ENCODE measurements at regions not wholly inside any gene's neighbourhood (a gene's known extent, or its start where the extent isn't known, plus 50 kb on each side); places are given as distances from the start of the nearest gene placed in this dataset.

DNA sequence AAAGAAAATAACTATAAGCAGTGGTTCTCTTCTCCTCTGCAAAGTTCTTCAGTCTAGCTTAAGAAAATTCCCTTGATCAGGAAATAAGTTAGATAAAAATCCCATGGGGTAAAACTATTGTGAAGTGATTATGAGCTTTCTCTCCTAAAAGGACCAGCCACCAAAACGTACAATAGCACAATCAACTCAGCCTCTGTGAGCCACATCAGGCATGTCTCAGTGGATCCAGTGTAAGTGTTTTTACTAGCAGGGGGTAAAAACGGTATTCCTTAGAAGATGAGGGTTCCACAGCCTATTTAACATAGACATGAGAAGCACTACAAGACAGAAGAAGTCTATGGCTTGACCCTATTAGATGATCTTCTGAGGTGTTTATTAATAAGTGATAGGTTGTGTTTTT lies 503.2 kb downstream of the PIK3C3 start:
- Histone ChIP-seq H3K27me3 (ENCODE audit: control insufficient read depth in 3 of 3, insufficient read depth in 3 of 3, low read depth in 1 of 3, low read length in 3 of 3) (peaks cover 0 to 3% (median 2%) of the 10 kb centered on the region in 3 experiments), H3K9me3 (replicated peaks in 1 of 2; ENCODE audit: control insufficient read depth in 2 of 2, insufficient read depth in 1 of 2, low read depth in 1 of 2, low read length in 2 of 2) (no peaks in the 10 kb centered on the region), H4K91ac (ENCODE audit: low read depth, low read length, poor library complexity) (no peak overlapping the region), H3K18ac (ENCODE audit: low read length) (no peak overlapping the region), H3K36me3 (replicated peaks in 1 of 2; ENCODE audit: control insufficient read depth in 2 of 2, insufficient read depth in 2 of 2, low read length in 2 of 2) (no peaks in the 10 kb centered on the region), H3K4me1 (ENCODE audit: control insufficient read depth in 2 of 2, insufficient read depth in 1 of 2, low read depth in 1 of 2, low read length in 2 of 2) (peaks cover 0 to 9% of the 10 kb centered on the region in 2 donors), H2BK15ac (ENCODE audit: low read length) (no peak overlapping the region), H3K4me3 (ENCODE audit: low read length in 2 of 2) (no peak overlapping the region), H2AFZ (ENCODE audit: low read length) (no peak overlapping the region), H2BK5ac (ENCODE audit: low read length) (no peak overlapping the region), H4K8ac (ENCODE audit: low read depth, low read length) (no peak overlapping the region), H3K9ac (ENCODE audit: low read depth, low read length, poor library complexity) (no peak overlapping the region), H3K4me2 (ENCODE audit: insufficient read depth, low read length, poor library complexity, severe bottlenecking) (no peak overlapping the region), H2AK5ac (ENCODE audit: low read depth, low read length) (no peak overlapping the region), H2BK12ac (ENCODE audit: low read length) (no peak overlapping the region), H2BK120ac (ENCODE audit: low read depth, low read length) (no peak overlapping the region), H3K27ac (replicated peaks; ENCODE audit: low read length) (no peak overlapping the region), H3K14ac (ENCODE audit: low read length) (no peak overlapping the region), H3K79me1 (ENCODE audit: low read depth, low read length) (no peaks in the 10 kb centered on the region), H3K4ac (ENCODE audit: low read length) (no peak overlapping the region), H3K23ac (ENCODE audit: low read depth, low read length, poor library complexity) (no peak overlapping the region)
- no CpG with 5 or more reads among the region's 2 CpGs for WGBS, 2 donors (ENCODE audit: extremely low coverage in 2 of 2, insufficient read length in 2 of 2, insufficient replicate concordance in 1 of 2)
- DNase-seq (ENCODE audit: low spot score): peak; percentile 17

DNA sequence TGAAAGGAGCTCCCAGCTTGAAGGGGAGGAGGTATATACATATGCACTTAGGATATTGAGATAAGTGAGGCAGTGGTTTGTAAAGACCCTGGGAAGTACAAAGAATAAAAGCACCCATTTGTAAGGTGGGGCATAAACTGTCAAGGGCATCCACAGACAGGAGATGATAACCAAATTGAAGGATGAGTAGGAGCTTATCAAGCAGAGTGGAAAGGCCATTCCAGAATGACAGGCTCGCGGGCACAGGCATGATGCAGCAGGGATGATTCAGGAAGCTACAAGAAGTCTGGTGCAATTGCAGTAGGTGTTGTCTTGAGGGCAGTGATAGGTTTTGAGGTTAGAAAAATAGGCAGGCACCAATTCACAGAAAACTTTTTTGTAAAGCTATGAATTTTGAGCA lies 504.8 kb downstream of the PIK3C3 start:
- H2AFZ ChIP-seq (ENCODE audit: low read length): no peak overlapping the region
- H3K14ac ChIP-seq (ENCODE audit: low read length): no peak overlapping the region
- H3K79me1 ChIP-seq (ENCODE audit: low read depth, low read length): no peaks in the 10 kb centered on the region
- H3K27me3 ChIP-seq (ENCODE audit: control insufficient read depth in 3 of 3, insufficient read depth in 3 of 3, low read depth in 1 of 3, low read length in 3 of 3): peaks cover 0 to 3% (median 2%) of the 10 kb centered on the region in 3 experiments
- H3K9ac ChIP-seq (ENCODE audit: low read depth, low read length, poor library complexity): no peak overlapping the region
- no peak overlapping the region for H3K27ac ChIP-seq (replicated peaks; ENCODE audit: low read length)
- H3K36me3 ChIP-seq (replicated peaks in 1 of 2; ENCODE audit: control insufficient read depth in 2 of 2, insufficient read depth in 2 of 2, low read length in 2 of 2): no peaks in the 10 kb centered on the region
- H4K91ac ChIP-seq (ENCODE audit: low read depth, low read length, poor library complexity): no peak overlapping the region
- peak overlapping the region in 1 of 2 donors; percentile 63 for H3K4me3 ChIP-seq (ENCODE audit: low read length in 2 of 2)
- H3K4ac ChIP-seq (ENCODE audit: low read length): no peak overlapping the region
- H2BK12ac ChIP-seq (ENCODE audit: low read length): no peak overlapping the region
- no peak for DNase-seq (ENCODE audit: low spot score)
- peaks cover 0 to 10% of the 10 kb centered on the region in 2 donors for H3K4me1 ChIP-seq (ENCODE audit: control insufficient read depth in 2 of 2, insufficient read depth in 1 of 2, low read depth in 1 of 2, low read length in 2 of 2)
- H2AK5ac ChIP-seq (ENCODE audit: low read depth, low read length): no peak overlapping the region
- H2BK15ac ChIP-seq (ENCODE audit: low read length): no peak overlapping the region
- H3K18ac ChIP-seq (ENCODE audit: low read length): no peak overlapping the region
- no peak overlapping the region for H2BK120ac ChIP-seq (ENCODE audit: low read depth, low read length)
- no CpG with 5 or more reads among the region's 2 CpGs for WGBS, 2 donors (ENCODE audit: extremely low coverage in 2 of 2, insufficient read length in 2 of 2, insufficient replicate concordance in 1 of 2)
- no peak overlapping the region for H4K8ac ChIP-seq (ENCODE audit: low read depth, low read length)
- H3K9me3 ChIP-seq (replicated peaks in 1 of 2; ENCODE audit: control insufficient read depth in 2 of 2, insufficient read depth in 1 of 2, low read depth in 1 of 2, low read length in 2 of 2): no peaks in the 10 kb centered on the region
- H3K23ac ChIP-seq (ENCODE audit: low read depth, low read length, poor library complexity): no peak overlapping the region
- H2BK5ac ChIP-seq (ENCODE audit: low read length): no peak overlapping the region
- no peak overlapping the region for H3K4me2 ChIP-seq (ENCODE audit: insufficient read depth, low read length, poor library complexity, severe bottlenecking)

DNA sequence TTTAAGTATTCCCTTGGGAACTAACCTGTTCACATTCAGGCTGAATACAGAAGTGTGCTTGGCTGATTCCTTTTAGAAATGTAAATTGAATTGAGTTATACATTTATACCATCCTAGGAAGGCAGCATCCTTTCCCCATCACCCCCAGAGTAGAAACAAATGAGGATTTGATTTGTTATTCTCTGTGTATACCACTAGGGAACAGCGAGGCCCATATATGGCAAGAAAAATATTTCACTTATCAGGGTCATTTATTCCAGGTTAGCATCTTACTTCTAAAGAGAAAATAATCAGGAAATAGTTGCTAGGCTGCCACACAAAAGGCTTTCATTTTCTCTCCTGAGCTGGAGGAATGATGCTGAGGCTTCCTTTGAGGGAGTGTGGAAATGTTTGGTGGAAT lies 516.9 kb downstream of the PIK3C3 start:
- no peak overlapping the region for H3K9ac ChIP-seq (ENCODE audit: low read depth, low read length, poor library complexity)
- no peaks in the 10 kb centered on the region for H3K9me3 ChIP-seq (replicated peaks in 1 of 2; ENCODE audit: control insufficient read depth in 2 of 2, insufficient read depth in 1 of 2, low read depth in 1 of 2, low read length in 2 of 2)
- H3K4me2 ChIP-seq (ENCODE audit: insufficient read depth, low read length, poor library complexity, severe bottlenecking): no peak overlapping the region
- H3K36me3 ChIP-seq (replicated peaks in 1 of 2; ENCODE audit: control insufficient read depth in 2 of 2, insufficient read depth in 2 of 2, low read length in 2 of 2): no peaks in the 10 kb centered on the region
- no peak overlapping the region for H4K91ac ChIP-seq (ENCODE audit: low read depth, low read length, poor library complexity)
- no peak for DNase-seq (ENCODE audit: low spot score)
- no peaks in the 10 kb centered on the region for H3K27me3 ChIP-seq (ENCODE audit: control insufficient read depth in 3 of 3, insufficient read depth in 3 of 3, low read depth in 1 of 3, low read length in 3 of 3)
- H2BK120ac ChIP-seq (ENCODE audit: low read depth, low read length): no peak overlapping the region
- no peak overlapping the region for H3K23ac ChIP-seq (ENCODE audit: low read depth, low read length, poor library complexity)
- no peaks in the 10 kb centered on the region for H3K79me1 ChIP-seq (ENCODE audit: low read depth, low read length)
- H3K14ac ChIP-seq (ENCODE audit: low read length): no peak overlapping the region
- H2BK15ac ChIP-seq (ENCODE audit: low read length): no peak overlapping the region
- H4K8ac ChIP-seq (ENCODE audit: low read depth, low read length): no peak overlapping the region
- no CpG with 5 or more reads among the region's 1 CpG for WGBS, 2 donors (ENCODE audit: extremely low coverage in 2 of 2, insufficient read length in 2 of 2, insufficient replicate concordance in 1 of 2)
- H3K27ac ChIP-seq (replicated peaks; ENCODE audit: low read length): no peak overlapping the region
- H2BK12ac ChIP-seq (ENCODE audit: low read length): no peak overlapping the region
- H3K4me1 ChIP-seq (ENCODE audit: control insufficient read depth in 2 of 2, insufficient read depth in 1 of 2, low read depth in 1 of 2, low read length in 2 of 2): peaks cover 0 to 1% of the 10 kb centered on the region in 2 donors
- no peak overlapping the region for H3K4ac ChIP-seq (ENCODE audit: low read length)
- no peak overlapping the region for H3K18ac ChIP-seq (ENCODE audit: low read length)
- H2BK5ac ChIP-seq (ENCODE audit: low read length): no peak overlapping the region
- H2AFZ ChIP-seq (ENCODE audit: low read length): no peak overlapping the region
- H2AK5ac ChIP-seq (ENCODE audit: low read depth, low read length): no peak overlapping the region
- no peak overlapping the region for H3K4me3 ChIP-seq (ENCODE audit: low read length in 2 of 2)

DNA sequence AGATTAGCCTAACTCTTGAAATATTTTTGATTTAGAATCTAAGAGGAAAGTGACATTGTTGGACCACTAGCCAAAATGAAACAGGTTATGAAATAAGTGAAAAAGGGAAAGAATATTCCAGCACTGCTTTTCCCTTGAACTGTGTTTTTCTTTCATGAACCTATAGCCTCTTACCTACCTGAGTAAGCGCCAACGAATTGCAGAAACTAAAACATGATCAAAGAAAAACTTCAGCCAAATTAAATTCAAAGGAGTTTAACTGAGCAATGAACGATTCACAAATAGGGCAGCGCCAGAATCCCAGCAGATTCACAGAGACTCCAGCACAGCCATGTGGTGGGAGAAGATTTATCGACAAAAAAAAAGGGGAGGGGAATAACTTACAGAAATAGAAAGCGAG lies 518.6 kb downstream of the PIK3C3 start:
- H3K9me3 ChIP-seq (replicated peaks in 1 of 2; ENCODE audit: control insufficient read depth in 2 of 2, insufficient read depth in 1 of 2, low read depth in 1 of 2, low read length in 2 of 2): no peaks in the 10 kb centered on the region
- no peak overlapping the region for H4K8ac ChIP-seq (ENCODE audit: low read depth, low read length)
- no peak overlapping the region for H2BK120ac ChIP-seq (ENCODE audit: low read depth, low read length)
- H3K27ac ChIP-seq (replicated peaks; ENCODE audit: low read length): no peak overlapping the region
- no peak overlapping the region for H3K4ac ChIP-seq (ENCODE audit: low read length)
- H3K36me3 ChIP-seq (replicated peaks in 1 of 2; ENCODE audit: control insufficient read depth in 2 of 2, insufficient read depth in 2 of 2, low read length in 2 of 2): no peaks in the 10 kb centered on the region
- peaks cover 0 to 1% of the 10 kb centered on the region in 2 donors for H3K4me1 ChIP-seq (ENCODE audit: control insufficient read depth in 2 of 2, insufficient read depth in 1 of 2, low read depth in 1 of 2, low read length in 2 of 2)
- H3K4me2 ChIP-seq (ENCODE audit: insufficient read depth, low read length, poor library complexity, severe bottlenecking): no peak overlapping the region
- H3K23ac ChIP-seq (ENCODE audit: low read depth, low read length, poor library complexity): no peak overlapping the region
- WGBS, 2 donors (ENCODE audit: extremely low coverage in 2 of 2, insufficient read length in 2 of 2, insufficient replicate concordance in 1 of 2): no CpG with 5 or more reads among the region's 6 CpGs
- H2BK15ac ChIP-seq (ENCODE audit: low read length): no peak overlapping the region
- H3K27me3 ChIP-seq (ENCODE audit: control insufficient read depth in 3 of 3, insufficient read depth in 3 of 3, low read depth in 1 of 3, low read length in 3 of 3): no peaks in the 10 kb centered on the region
- H3K9ac ChIP-seq (ENCODE audit: low read depth, low read length, poor library complexity): no peak overlapping the region
- H3K14ac ChIP-seq (ENCODE audit: low read length): no peak overlapping the region
- H3K4me3 ChIP-seq (ENCODE audit: low read length in 2 of 2): no peak overlapping the region
- no peak for DNase-seq (ENCODE audit: low spot score)
- no peak overlapping the region for H2AFZ ChIP-seq (ENCODE audit: low read length)
- no peak overlapping the region for H2AK5ac ChIP-seq (ENCODE audit: low read depth, low read length)
- no peak overlapping the region for H2BK12ac ChIP-seq (ENCODE audit: low read length)
- H3K79me1 ChIP-seq (ENCODE audit: low read depth, low read length): no peaks in the 10 kb centered on the region
- no peak overlapping the region for H3K18ac ChIP-seq (ENCODE audit: low read length)
- no peak overlapping the region for H4K91ac ChIP-seq (ENCODE audit: low read depth, low read length, poor library complexity)
- no peak overlapping the region for H2BK5ac ChIP-seq (ENCODE audit: low read length)

Measured in neuronal stem cell (in vitro differentiated cells).